NCI-H2107 treated with DMSO at 0.1 percent for 48 hours (cell line): ENCODE measurements at regions not wholly inside any gene's neighbourhood (a gene's known extent, or its start where the extent isn't known, plus 50 kb on each side); places are given as distances from the start of the nearest gene placed in this dataset.
"Not testable (repeated sequence)": the region's sequence is repeated elsewhere in the genome, so short reads cannot be mapped to it uniquely, and the experiment has no call there.

Source experiments
- DNase-seq: peaks from one replicate; lab custom pipeline; 2025; ENCODE audit not compliant: unreplicated experiment; lab: John Stamatoyannopoulos, UW

GRCh38 chr12:116360579-116361413 is 83.3 kb upstream of the MED13L start:
- no peak for DNase-seq

GRCh38 chr12:116361414-116362223 is 84.1 kb upstream of the MED13L start:
- peak; percentile 92 for DNase-seq

GRCh38 chr12:116365114-116365513 is 87.6 kb upstream of the MED13L start:
- no peak for DNase-seq

GRCh38 chr12:116365606-116366455 is 88.3 kb upstream of the MED13L start:
- no peak for DNase-seq

- peak; percentile 94 for DNase-seq
Measured at GRCh38 chr12:116366456-116366776, 88.9 kb upstream of the MED13L start.

GRCh38 chr12:116366824-116367223 is 89.3 kb upstream of the MED13L start:
- DNase-seq = peak; percentile 77

- no peak for DNase-seq
Measured at GRCh38 chr12:116368196-116369194, 91.0 kb upstream of the MED13L start.

GRCh38 chr12:116370004-116370404 is 92.5 kb upstream of the MED13L start:
- no peak for DNase-seq

GRCh38 chr12:116370886-116371580 is 93.5 kb upstream of the MED13L start:
- DNase-seq = no peak

GRCh38 chr12:116372815-116373214 is 95.3 kb upstream of the MED13L start:
- DNase-seq = no peak

GRCh38 chr12:116373572-116374206 is 96.2 kb upstream of the MED13L start:
- no peak for DNase-seq

- no peak for DNase-seq
Measured at GRCh38 chr12:116374207-116374606, 96.7 kb upstream of the MED13L start.

GRCh38 chr12:116375278-116375842 is 97.9 kb upstream of the MED13L start:
- DNase-seq = no peak

GRCh38 chr12:116376354-116377193 is 99.1 kb upstream of the MED13L start:
- peak; percentile 59 for DNase-seq

- not testable (repeated sequence) for DNase-seq
Measured at GRCh38 chr12:116377194-116377571, 99.7 kb upstream of the MED13L start.

GRCh38 chr12:116378002-116378401 is 100.5 kb upstream of the MED13L start:
- DNase-seq = no peak

- no peak for DNase-seq
Measured at GRCh38 chr12:116380108-116380507, 102.6 kb upstream of the MED13L start.

GRCh38 chr12:116380740-116381139 is 103.2 kb upstream of the MED13L start:
- DNase-seq = not testable (repeated sequence)
